ENCODE measurements at regions not wholly inside any gene's neighbourhood (a gene's known extent, or its start where the extent isn't known, plus 50 kb on each side); places are given as distances from the start of the nearest gene placed in this dataset.

GRCh38 chr18:21177822-21178221, 64.2 kb upstream of the GREB1L start:
- TF ChIP-seq, protein P1, sequence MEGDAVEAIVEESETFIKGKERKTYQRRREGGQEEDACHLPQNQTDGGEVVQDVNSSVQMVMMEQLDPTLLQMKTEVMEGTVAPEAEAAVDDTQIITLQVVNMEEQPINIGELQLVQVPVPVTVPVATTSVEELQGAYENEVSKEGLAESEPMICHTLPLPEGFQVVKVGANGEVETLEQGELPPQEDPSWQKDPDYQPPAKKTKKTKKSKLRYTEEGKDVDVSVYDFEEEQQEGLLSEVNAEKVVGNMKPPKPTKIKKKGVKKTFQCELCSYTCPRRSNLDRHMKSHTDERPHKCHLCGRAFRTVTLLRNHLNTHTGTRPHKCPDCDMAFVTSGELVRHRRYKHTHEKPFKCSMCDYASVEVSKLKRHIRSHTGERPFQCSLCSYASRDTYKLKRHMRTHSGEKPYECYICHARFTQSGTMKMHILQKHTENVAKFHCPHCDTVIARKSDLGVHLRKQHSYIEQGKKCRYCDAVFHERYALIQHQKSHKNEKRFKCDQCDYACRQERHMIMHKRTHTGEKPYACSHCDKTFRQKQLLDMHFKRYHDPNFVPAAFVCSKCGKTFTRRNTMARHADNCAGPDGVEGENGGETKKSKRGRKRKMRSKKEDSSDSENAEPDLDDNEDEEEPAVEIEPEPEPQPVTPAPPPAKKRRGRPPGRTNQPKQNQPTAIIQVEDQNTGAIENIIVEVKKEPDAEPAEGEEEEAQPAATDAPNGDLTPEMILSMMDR (conservative IDR thresholded peaks at IDR 0.05; ENCODE audit: low read length): no peak
- no peak for TF ChIP-seq EZH2phosphoT487 (IDR thresholded peaks at IDR 0.05; ENCODE audit: borderline replicate concordance, low read depth, low read length)
